IMR-90 (cell line): ENCODE measurements at regions not wholly inside any gene's neighbourhood (a gene's known extent, or its start where the extent isn't known, plus 50 kb on each side); places are given as distances from the start of the nearest gene placed in this dataset.

Source experiments
- ATAC-seq: fragments of 200-7000 bp; cut with Tn5 transposase; 2 replicates; pipeline ENCODE4 v1.9.1; 2020; ENCODE audit warnings: low read depth, mild to moderate bottlenecking, moderate library complexity
- BruUV-seq: library from RNA; stranded (reverse); fragments of 400-500 nt; replicated peaks from 2 replicates; lab custom pipeline; 2021; lab: Mats Ljungman, UMichigan
- CTCF ChIA-PET: fragments of 300-600 bp; formaldehyde crosslinking; extraction: SDS; loops from one replicate; lab custom pipeline; 2021; ENCODE audit warnings: antibody characterized with exemption; lab: Yijun Ruan, JAX
- POLR2A ChIA-PET: fragments of 300-600 bp; sonication (Branson Sonifier 250); formaldehyde crosslinking; loops from one replicate; lab custom pipeline; 2022; ENCODE audit warnings: antibody characterized with exemption; ENCODE audit not compliant: unreplicated experiment; lab: Charles Lee
- DNase-seq: peaks from one replicate; pipeline ENCODE4 v3.0.0; 2013
- H2AFZ ChIP-seq: replicated peaks from 2 replicates; pipeline ENCODE3; 2013; ENCODE audit warnings: low read length, mild to moderate bottlenecking; ENCODE audit not compliant: poor library complexity
- H2AK5ac ChIP-seq: 2 replicates; pipeline ENCODE4 v1.6.1; 2013; ENCODE audit warnings: low read depth, low read length, inconsistent platforms
- H2AK9ac ChIP-seq: replicated peaks from 2 replicates; pipeline ENCODE3; 2013; ENCODE audit warnings: mild to moderate bottlenecking, low read depth, low read length, moderate library complexity; ENCODE audit not compliant: poor library complexity
- H2BK120ac ChIP-seq: 2 replicates; pipeline ENCODE4 v1.6.1; 2013; ENCODE audit warnings: low read depth, low read length, inconsistent platforms
- H2BK15ac ChIP-seq: 3 replicates; pipeline ENCODE4 v1.6.1; 2013; ENCODE audit warnings: low read depth, low read length, inconsistent platforms
- H2BK20ac ChIP-seq: 2 replicates; pipeline ENCODE4 v1.6.1; 2013; ENCODE audit warnings: low read depth, mild to moderate bottlenecking, inconsistent platforms, low read length, moderate library complexity
- H2BK5ac ChIP-seq: 2 replicates; pipeline ENCODE4 v1.6.1; 2013; ENCODE audit warnings: mild to moderate bottlenecking, low read depth, low read length, inconsistent platforms; ENCODE audit not compliant: poor library complexity, severe bottlenecking
- H3K14ac ChIP-seq: replicated peaks from 2 replicates; pipeline ENCODE4 v1.6.1; 2013; ENCODE audit warnings: low read depth, low read length, inconsistent platforms
- H3K18ac ChIP-seq: 2 replicates; pipeline ENCODE4 v1.6.1; 2013; ENCODE audit warnings: low read depth, low read length, control low read depth
- H3K23ac ChIP-seq: 2 replicates; pipeline ENCODE4 v1.6.1; 2013; ENCODE audit warnings: low read depth, low read length, inconsistent platforms
- H3K27ac ChIP-seq: 2 replicates; pipeline ENCODE4 v1.5.1; 2013; ENCODE audit warnings: mild to moderate bottlenecking, control low read depth, low read length; ENCODE audit not compliant: insufficient read depth
- H3K27me3 ChIP-seq: 2 replicates; pipeline ENCODE4 v1.6.1; 2013; ENCODE audit warnings: low read length; ENCODE audit not compliant: control insufficient read depth, insufficient read depth
- H3K36me3 ChIP-seq: 2 replicates; pipeline ENCODE4 v1.6.1; 2013; ENCODE audit warnings: low read length, mixed read lengths; ENCODE audit not compliant: control insufficient read depth, insufficient read depth
- H3K4ac ChIP-seq: 2 replicates; pipeline ENCODE4 v1.6.1; 2013; ENCODE audit warnings: low read depth, low read length, inconsistent platforms
- H3K4me1 ChIP-seq: 2 replicates; pipeline ENCODE4 v1.6.1; 2013; ENCODE audit warnings: low read length, mixed read lengths; ENCODE audit not compliant: control insufficient read depth, insufficient read depth
- H3K4me2 ChIP-seq: 2 replicates; pipeline ENCODE4 v1.6.1; 2013; ENCODE audit warnings: low read depth, mild to moderate bottlenecking, control low read depth, low read length, moderate library complexity
- H3K4me3 ChIP-seq: 2 replicates; pipeline ENCODE4 v1.5.1; 2013; ENCODE audit warnings: low read depth, mild to moderate bottlenecking, control low read depth, low read length, moderate library complexity; ENCODE audit not compliant: insufficient read depth
- H3K56ac ChIP-seq: 2 replicates; pipeline ENCODE4 v1.6.1; 2013; ENCODE audit warnings: low read length, inconsistent platforms; ENCODE audit not compliant: insufficient read depth; ENCODE audit errors: extremely low read depth
- H3K79me1 ChIP-seq, 2 experiments: 2 replicates each; pipeline ENCODE4 v1.6.1; 2013; ENCODE audit warnings: low read length in 2 of 2, inconsistent platforms in 1 of 2, low read depth in 1 of 2
- H3K9ac ChIP-seq: 2 replicates; pipeline ENCODE4 v1.6.1; 2013; ENCODE audit warnings: low read depth, low read length, control low read depth
- H3K9me1 ChIP-seq: 2 replicates; pipeline ENCODE4 v1.6.1; 2013; ENCODE audit warnings: low read length, inconsistent platforms; ENCODE audit not compliant: insufficient read depth
- H3K9me3 ChIP-seq: 2 replicates; pipeline ENCODE4 v1.6.1; 2013; ENCODE audit warnings: low read length; ENCODE audit not compliant: control insufficient read depth, insufficient read depth
- H4K20me1 ChIP-seq: 2 replicates; pipeline ENCODE4 v1.6.1; 2013; ENCODE audit warnings: low read length, inconsistent platforms; ENCODE audit not compliant: insufficient read depth
- H4K5ac ChIP-seq: 2 replicates; pipeline ENCODE4 v1.6.1; 2013; ENCODE audit warnings: mild to moderate bottlenecking, low read depth, low read length, control low read depth
- H4K8ac ChIP-seq, 2 experiments: 2 replicates each; pipeline ENCODE4 v1.6.1; 2013; ENCODE audit warnings: low read depth in 2 of 2, low read length in 2 of 2, control low read depth in 1 of 2, inconsistent platforms in 1 of 2
- H4K91ac ChIP-seq: 2 replicates; pipeline ENCODE4 v1.6.1; 2013; ENCODE audit warnings: low read depth, low read length, inconsistent platforms; ENCODE audit not compliant: insufficient read depth
- FOS ChIP-seq: fragments of 150-350 bp; IDR thresholded peaks from 2 replicates; pipeline ENCODE4 v1.6.1; 2016; ENCODE audit warnings: low read depth, low read length
- MAZ ChIP-seq: IDR thresholded peaks from 2 replicates; pipeline ENCODE4 v1.6.1; 2012; ENCODE audit warnings: low read depth, mild to moderate bottlenecking, low read length, improper control_type of control experiment, moderate library complexity, borderline replicate concordance
- MXI1 ChIP-seq: IDR thresholded peaks from 2 replicates; pipeline ENCODE4 v1.6.1; 2012; ENCODE audit warnings: low read depth, mild to moderate bottlenecking, low read length, moderate library complexity, borderline replicate concordance
- RFX5 ChIP-seq: IDR thresholded peaks from 2 replicates; pipeline ENCODE4 v1.8.0; 2012; ENCODE audit warnings: low read depth, mild to moderate bottlenecking, low read length, moderate library complexity
- WGBS, 2 experiments: methylation state at CpG; one replicate each; pipeline versions ENCODE4 v1.1.5 to v1.1.7; 2013; ENCODE audit warnings: missing lambda C conversion rate in 2 of 2; ENCODE audit not compliant: insufficient read length in 1 of 2; ENCODE audit errors: extremely low coverage in 2 of 2; 5-methylcytosine and 5-hydroxymethylcytosine counted together
- dilution Hi-C: fragments of 300-500 bp; cut with HindIII; formaldehyde crosslinking; loops from one replicate; pipeline ENCODE4 v1.14.3; 2018; ENCODE audit warnings: low sequenced_read_pairs; ENCODE audit not compliant: unreplicated experiment
- in situ Hi-C: fragments of 300-500 bp; cut with MboI; formaldehyde crosslinking; loops from 3 replicates; pipeline ENCODE4 v1.14.3; 2019; ENCODE audit warnings: low sequenced_read_pairs, inconsistent platforms, mixed read lengths
- intact Hi-C: fragments of 100-400 bp; cut with micrococcal nuclease; formaldehyde crosslinking; loops from 2 replicates; pipeline ENCODE4 v1.10.0; 2022

GRCh38 chr5:125480911-125481310, 734.5 kb upstream of the ZNF608 start:
- BruUV-seq = no TSS peak
- Histone ChIP-seq H2AFZ (no peak overlapping the region), H3K27me3 (no peaks in the 10 kb centered on the region; the same call in 1 of the 2 replicates), H2AK9ac (no peak overlapping the region), H4K20me1 (peaks cover 5% of the 10 kb centered on the region; the same call in 1 of the 2 replicates), H3K9ac (no peak overlapping the region), H3K4ac (no peak overlapping the region), H2AK5ac (no peak overlapping the region), H2BK20ac (no peak overlapping the region), H3K4me1 (peaks cover 9% of the 10 kb centered on the region), H4K91ac (no peak overlapping the region), H3K4me3 (no peak overlapping the region), H3K14ac (no peak overlapping the region), H2BK5ac (no peak overlapping the region), H3K27ac (no peak overlapping the region), H2BK120ac (no peak overlapping the region), H3K36me3 (no peaks in the 10 kb centered on the region), H2BK15ac (no peak overlapping the region), H4K5ac (no peak overlapping the region), H3K18ac (no peak overlapping the region), H3K79me1 (no peaks in the 10 kb centered on the region), H3K4me2 (no peak overlapping the region), H4K8ac (no peak overlapping the region), H3K9me1 (0 out of 2 replicates have a peak, but pooled peaks cover 2% of the 10 kb centered on the region), H3K56ac (no peak overlapping the region), H3K9me3 (no peaks in the 10 kb centered on the region), H3K23ac (no peak overlapping the region)
- in situ Hi-C loops (loop anchor here (10.0 kb wide), 1 partner anchor 736 kb away; the partner anchor contains the start of gene ZNF608), intact Hi-C loops (loop anchor here (10.0 kb wide), 1 partner anchor 486 kb away; no protein-coding TSS in a partner anchor), dilution Hi-C loops (no loop called here)
- TF ChIP-seq RFX5 (no peak), FOS (no peak), MXI1 (no peak), MAZ (no peak)
- ATAC-seq (no peak), DNase-seq (no peak)
- no CpG with 5 or more reads among the region's 5 CpGs for WGBS, 2 experiments
- CTCF ChIA-PET = no interaction called here
- POLR2A ChIA-PET = no interaction called here
